Spleen (tissue), 11 donors: ENCODE measurements at regions not wholly inside any gene's neighbourhood (a gene's known extent, or its start where the extent isn't known, plus 50 kb on each side); places are given as distances from the start of the nearest gene placed in this dataset.

Experiments
- DNase-seq: peaks from one replicate; pipeline ENCODE4 v3.0.0-alpha.2; 2020
- H3K27ac ChIP-seq, 8 donors: fragments of 200-600 bp; sonication (generic) in 7 of 8; 1 replicate in 4 of 8; 2 replicates in 4 of 8; pipeline versions ENCODE4 v1.5.0 to v1.8.0; 2016 to 2021; ENCODE audit warnings: inconsistent platforms in 4 of 8, mild to moderate bottlenecking in 4 of 8, moderate library complexity in 1 of 8
- H3K27me3 ChIP-seq, 7 donors: fragments of 200-600 bp; sonication (generic) in 6 of 7; replicated peaks in 1 of 7; 1 replicate in 4 of 7; 2 replicates in 3 of 7; pipeline versions ENCODE4 v1.5.0 to v1.8.0; 2016 to 2021; ENCODE audit warnings: inconsistent platforms in 3 of 7, mild to moderate bottlenecking in 1 of 7
- H3K36me3 ChIP-seq, 6 donors: fragments of 200-600 bp; sonication (generic) in 5 of 6; 1 replicate in 4 of 6; 2 replicates in 2 of 6; pipeline versions ENCODE4 v1.5.0 to v1.8.0; 2016 to 2021; ENCODE audit warnings: inconsistent platforms in 2 of 6
- H3K4me1 ChIP-seq, 6 donors: fragments of 200-600 bp; sonication (generic) in 5 of 6; 1 replicate in 3 of 6; 2 replicates in 3 of 6; pipeline versions ENCODE4 v1.5.0 to v1.8.0; 2016 to 2021; ENCODE audit warnings: inconsistent platforms in 3 of 6
- H3K4me3 ChIP-seq, 8 donors: fragments of 200-600 bp; sonication (generic) in 7 of 8; 1 replicate in 4 of 8; 2 replicates in 4 of 8; pipeline versions ENCODE4 v1.5.0 to v1.8.0; 2016 to 2021; ENCODE audit warnings: inconsistent platforms in 4 of 8, mild to moderate bottlenecking in 4 of 8, moderate library complexity in 2 of 8
- H3K9me3 ChIP-seq, 8 donors: fragments of 200-600 bp; sonication (generic) in 7 of 8; 1 replicate in 4 of 8; 2 replicates in 4 of 8; pipeline versions ENCODE4 v1.5.0 to v1.8.0; 2016 to 2021; ENCODE audit warnings: inconsistent platforms in 4 of 8
- POLR2A ChIP-seq, 3 donors: fragments of 450-650 bp; IDR thresholded peaks; one replicate each; pipeline ENCODE4 v1.5.1; 2017; ENCODE audit warnings: antibody characterized with exemption in 3 of 3, mild to moderate bottlenecking in 1 of 3
- POLR2AphosphoS5 ChIP-seq, 3 donors: sonication (generic); formaldehyde crosslinking; IDR thresholded peaks; one replicate each; pipeline ENCODE4 v1.5.1; 2017; ENCODE audit warnings: antibody characterized with exemption in 3 of 3
- WGBS, 5 donors: extraction: QIAGEN DNeasy Blood & Tissue Kit in 3 of 5; methylation state at CpG; one replicate each; pipeline versions ENCODE4 v1.1.5 to v1.1.7; 2013 to 2018; 5-methylcytosine and 5-hydroxymethylcytosine counted together
- intact Hi-C: fragments of 100-400 bp; cut with DNase I; formaldehyde crosslinking; loops from one replicate; pipeline ENCODE4 v1.15.0; 2023; ENCODE audit warnings: low total_unique reads
- TF ChIP-seq, protein P1 (sequence below), 11 experiments: fragments of 200-600 bp in 7 of 11; fragments of 450-650 bp in 4 of 11; sonication (generic) in 4 of 11; IDR thresholded peaks in 8 of 11; conservative IDR thresholded peaks in 3 of 11; 1 replicate in 7 of 11; 2 replicates in 4 of 11; pipeline versions ENCODE4 v1.4.0 to v1.8.0; 2016 to 2021; ENCODE audit warnings: antibody characterized with exemption in 11 of 11, inconsistent platforms in 4 of 11, mild to moderate bottlenecking in 1 of 11
- donor health status: healthy with polysubstance abuse.
- donor health status: DM: no; HTN: no; CAD: no; lungs with moderate emphysema.
- donor health status: DM: no; HTN: no; CAD: no.
- donor health status: Bipolar disorder and iron deficiency.
- donor health status: healthy.
- donor health status: DM: no; HTN: no; CAD: no.
- donor health status: DM: yes; HTN: yes; CAD: no.

DNA sequence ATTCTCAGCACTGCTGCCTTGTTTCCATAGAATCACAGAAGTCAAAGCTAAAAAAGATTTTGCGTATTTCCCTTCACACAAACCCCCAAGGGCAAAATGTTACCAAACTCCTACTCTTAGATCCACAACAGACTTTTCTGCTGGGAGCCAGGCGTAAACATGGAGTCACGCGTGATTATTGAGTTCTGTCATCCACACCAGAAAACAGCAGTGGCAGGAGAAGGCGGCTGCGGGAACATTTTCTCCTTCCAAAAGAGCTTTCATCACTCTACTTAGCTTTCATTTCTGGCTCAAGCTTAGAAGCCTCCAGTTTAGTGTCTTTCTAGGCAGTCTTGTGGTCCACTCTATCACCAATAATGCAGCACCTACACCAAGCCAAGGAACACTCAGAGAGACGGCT lies 712.9 kb upstream of the NRP1 start:
- Histone ChIP-seq H3K27me3 (no peaks in the 10 kb centered on the region), H3K4me3 (no peak overlapping the region), H3K27ac (no peak overlapping the region), H3K9me3 (peaks cover 0 to 5% (median 0%) of the 10 kb centered on the region in 8 donors), H3K4me1 (no peaks in the 10 kb centered on the region), H3K36me3 (no peaks in the 10 kb centered on the region)
- no peak for DNase-seq
- TF ChIP-seq POLR2A (IDR thresholded peaks at IDR 0.05) (no peak), POLR2AphosphoS5 (IDR thresholded peaks at IDR 0.05) (no peak)
- TF ChIP-seq, protein P1, sequence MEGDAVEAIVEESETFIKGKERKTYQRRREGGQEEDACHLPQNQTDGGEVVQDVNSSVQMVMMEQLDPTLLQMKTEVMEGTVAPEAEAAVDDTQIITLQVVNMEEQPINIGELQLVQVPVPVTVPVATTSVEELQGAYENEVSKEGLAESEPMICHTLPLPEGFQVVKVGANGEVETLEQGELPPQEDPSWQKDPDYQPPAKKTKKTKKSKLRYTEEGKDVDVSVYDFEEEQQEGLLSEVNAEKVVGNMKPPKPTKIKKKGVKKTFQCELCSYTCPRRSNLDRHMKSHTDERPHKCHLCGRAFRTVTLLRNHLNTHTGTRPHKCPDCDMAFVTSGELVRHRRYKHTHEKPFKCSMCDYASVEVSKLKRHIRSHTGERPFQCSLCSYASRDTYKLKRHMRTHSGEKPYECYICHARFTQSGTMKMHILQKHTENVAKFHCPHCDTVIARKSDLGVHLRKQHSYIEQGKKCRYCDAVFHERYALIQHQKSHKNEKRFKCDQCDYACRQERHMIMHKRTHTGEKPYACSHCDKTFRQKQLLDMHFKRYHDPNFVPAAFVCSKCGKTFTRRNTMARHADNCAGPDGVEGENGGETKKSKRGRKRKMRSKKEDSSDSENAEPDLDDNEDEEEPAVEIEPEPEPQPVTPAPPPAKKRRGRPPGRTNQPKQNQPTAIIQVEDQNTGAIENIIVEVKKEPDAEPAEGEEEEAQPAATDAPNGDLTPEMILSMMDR (IDR thresholded peaks at IDR 0.05 in 8 of 11, conservative IDR thresholded peaks at IDR 0.05 in 3 of 11): no peak
- WGBS, 5 donors: 93 to 97% (median 96%) methylated on average over 7 of the region's 7 CpGs
- intact Hi-C loops: no loop called here

DNA sequence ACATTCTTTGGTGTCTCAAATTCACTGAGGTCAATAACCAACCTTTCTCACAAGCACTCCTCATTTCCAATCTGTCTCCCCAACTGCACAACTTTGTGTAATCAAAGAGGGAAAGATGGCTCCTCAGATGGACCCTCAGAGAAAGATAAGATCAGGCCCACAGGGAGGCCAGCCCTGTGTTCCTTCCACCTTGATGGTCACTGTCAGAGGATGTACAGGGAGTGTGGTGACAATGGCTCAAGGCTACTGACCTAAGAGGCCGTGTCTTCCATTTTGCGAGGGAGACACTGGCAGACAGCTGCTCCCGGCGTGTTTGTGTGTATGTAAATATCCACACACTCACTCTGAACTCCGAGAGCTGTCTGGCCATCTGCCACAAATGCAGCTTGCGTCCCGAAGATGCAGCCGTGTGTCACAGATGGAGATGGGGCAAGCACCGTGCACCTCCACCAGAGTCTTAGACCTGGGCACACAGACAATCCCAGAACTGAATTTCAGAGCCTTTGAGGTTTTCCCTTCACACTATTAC lies 712.1 kb upstream of the NRP1 start:
- Histone ChIP-seq H3K4me1 (no peaks in the 10 kb centered on the region), H3K27me3 (no peaks in the 10 kb centered on the region), H3K9me3 (peaks cover 0 to 3% (median 0%) of the 10 kb centered on the region in 8 donors), H3K27ac (no peak overlapping the region), H3K36me3 (no peaks in the 10 kb centered on the region), H3K4me3 (no peak overlapping the region)
- DNase-seq: no peak
- no peak for TF ChIP-seq POLR2AphosphoS5 (IDR thresholded peaks at IDR 0.05)
- TF ChIP-seq, protein P1 (IDR thresholded peaks at IDR 0.05 in 8 of 11, conservative IDR thresholded peaks at IDR 0.05 in 3 of 11): no peak
- WGBS, 5 donors: 81 to 95% (median 89%) methylated on average over 9 of the region's 9 CpGs
- intact Hi-C loops: no loop called here

DNA sequence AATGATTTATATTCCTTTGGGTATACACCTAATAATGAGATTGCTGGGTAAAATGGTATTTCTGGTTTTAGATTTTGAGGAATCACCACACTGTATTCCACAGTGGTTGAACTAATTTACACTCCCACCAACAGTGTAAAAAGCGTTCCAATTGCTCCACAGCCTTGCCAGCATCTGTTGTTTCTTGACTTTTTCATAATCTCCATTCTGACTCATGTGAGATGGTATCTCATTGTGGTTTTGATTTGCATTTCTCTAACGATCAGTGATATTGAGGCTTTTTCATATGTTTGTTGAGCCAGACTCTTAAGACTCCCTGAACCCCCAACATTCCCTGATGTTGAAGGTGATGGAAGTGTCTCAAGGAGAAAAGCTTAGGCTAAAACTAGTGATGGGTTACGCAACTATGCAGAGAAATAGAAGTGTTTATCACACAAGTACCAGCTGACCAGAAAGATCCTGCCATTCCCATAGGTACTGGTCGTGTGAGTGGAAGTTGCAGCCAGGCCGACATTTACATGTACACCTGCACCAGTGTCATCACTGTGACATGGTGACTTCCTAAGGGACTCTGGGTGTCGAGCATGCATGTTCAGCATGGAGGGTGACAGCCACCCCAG lies 711.2 kb upstream of the NRP1 start:
- H3K27me3 ChIP-seq: no peaks in the 10 kb centered on the region
- no peak overlapping the region for H3K4me3 ChIP-seq
- H3K27ac ChIP-seq: no peak overlapping the region
- no peak for DNase-seq
- H3K9me3 ChIP-seq: peaks cover 0 to 3% (median 0%) of the 10 kb centered on the region in 8 donors
- 66 to 82% (median 69%) methylated on average over 6 of the region's 6 CpGs for WGBS, 5 donors
- TF ChIP-seq, protein P1 (IDR thresholded peaks at IDR 0.05 in 8 of 11, conservative IDR thresholded peaks at IDR 0.05 in 3 of 11): no peak
- TF ChIP-seq POLR2A (IDR thresholded peaks at IDR 0.05) (no peak), POLR2AphosphoS5 (IDR thresholded peaks at IDR 0.05) (no peak)
- H3K36me3 ChIP-seq: no peaks in the 10 kb centered on the region
- intact Hi-C loops: no loop called here
- no peaks in the 10 kb centered on the region for H3K4me1 ChIP-seq

DNA sequence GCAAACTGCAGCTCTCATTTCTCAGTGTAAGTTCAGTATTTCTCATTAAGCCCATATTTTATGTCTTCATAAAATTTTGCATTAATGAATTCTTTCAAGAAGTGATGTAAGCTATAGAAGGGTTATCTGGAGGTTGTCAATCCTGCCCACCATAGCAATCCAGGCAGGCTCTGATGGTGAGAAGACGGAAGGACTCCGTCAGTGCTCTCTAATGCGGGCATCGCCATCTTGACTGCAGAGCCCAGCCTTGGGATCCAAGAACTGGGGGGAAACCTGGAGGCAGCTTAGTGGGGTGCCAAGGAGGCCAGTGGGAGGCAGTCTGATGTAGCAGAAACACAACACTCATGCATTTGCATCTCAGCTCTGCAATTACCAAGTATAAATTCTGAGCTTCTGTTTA lies 707.4 kb upstream of the NRP1 start:
- Histone ChIP-seq H3K27ac (no peak overlapping the region), H3K27me3 (no peaks in the 10 kb centered on the region), H3K9me3 (no peaks in the 10 kb centered on the region), H3K4me3 (no peak overlapping the region), H3K4me1 (no peaks in the 10 kb centered on the region), H3K36me3 (no peaks in the 10 kb centered on the region)
- no peak for DNase-seq
- TF ChIP-seq, protein P1 (IDR thresholded peaks at IDR 0.05 in 8 of 11, conservative IDR thresholded peaks at IDR 0.05 in 3 of 11): no peak
- TF ChIP-seq POLR2AphosphoS5 (IDR thresholded peaks at IDR 0.05): no peak
- no peak for TF ChIP-seq POLR2A (IDR thresholded peaks at IDR 0.05)
- WGBS, 5 donors: 96 to 98% (median 96%) methylated on average over 4 of the region's 4 CpGs
- intact Hi-C loops: no loop called here
